NCI-H1417 treated with DMSO at 0.1 percent for 48 hours (cell line): ENCODE measurements at regions not wholly inside any gene's neighbourhood (a gene's known extent, or its start where the extent isn't known, plus 50 kb on each side); places are given as distances from the start of the nearest gene placed in this dataset.
A peak's percentile ranks its signal among the peaks of the same experiment; 100 is the strongest.

Experiments used
- DNase-seq: peaks from one replicate; lab custom pipeline; 2025; lab: John Stamatoyannopoulos, UW

GRCh38 chr6:150651808-150652470 lies 52.3 kb downstream of the PLEKHG1 start:
- no peak for DNase-seq

GRCh38 chr6:150652848-150653613 lies 53.3 kb downstream of the PLEKHG1 start:
- DNase-seq, result no peak

DNA sequence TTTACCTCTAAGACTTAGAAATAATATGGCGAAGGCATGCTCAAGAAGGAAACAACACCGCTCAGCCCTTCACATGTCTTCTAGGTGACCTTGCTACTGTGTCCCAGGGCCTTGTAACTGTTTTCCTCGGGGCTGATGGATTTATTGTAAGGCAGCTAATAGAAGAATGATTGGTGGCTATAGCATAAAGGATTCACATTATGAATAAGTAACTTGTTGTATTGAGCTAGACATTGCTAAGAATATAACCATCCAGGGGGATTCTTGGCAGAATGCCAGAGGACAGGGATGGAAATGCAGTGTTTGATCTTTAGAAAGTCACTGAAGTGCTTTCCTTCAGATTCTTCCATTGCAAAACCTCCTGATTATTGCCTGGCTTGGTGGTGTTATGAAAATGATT lies 54.9 kb downstream of the PLEKHG1 start:
- DNase-seq, result no peak

GRCh38 chr6:150656156-150656555 lies 56.5 kb downstream of the PLEKHG1 start:
- no peak for DNase-seq

DNA sequence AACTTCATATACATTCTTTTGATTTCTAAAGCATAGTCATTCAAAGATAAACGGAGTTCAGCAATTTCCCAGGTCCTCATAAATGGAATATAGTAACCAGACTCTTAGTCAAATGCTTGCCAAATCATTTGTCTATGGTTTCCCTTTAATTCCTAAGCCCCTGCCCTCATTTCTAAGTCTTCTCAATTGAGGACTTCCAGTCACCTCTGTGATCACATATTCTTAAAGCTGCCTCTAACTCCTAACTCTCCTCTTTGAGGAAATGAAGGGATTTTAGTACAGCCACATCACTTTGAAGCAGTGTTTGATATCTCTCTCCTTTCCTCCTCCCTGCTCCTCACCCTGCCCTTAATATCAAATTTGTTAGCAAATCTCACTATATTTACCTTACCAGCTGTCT lies 58.7 kb downstream of the PLEKHG1 start:
- no peak for DNase-seq

DNA sequence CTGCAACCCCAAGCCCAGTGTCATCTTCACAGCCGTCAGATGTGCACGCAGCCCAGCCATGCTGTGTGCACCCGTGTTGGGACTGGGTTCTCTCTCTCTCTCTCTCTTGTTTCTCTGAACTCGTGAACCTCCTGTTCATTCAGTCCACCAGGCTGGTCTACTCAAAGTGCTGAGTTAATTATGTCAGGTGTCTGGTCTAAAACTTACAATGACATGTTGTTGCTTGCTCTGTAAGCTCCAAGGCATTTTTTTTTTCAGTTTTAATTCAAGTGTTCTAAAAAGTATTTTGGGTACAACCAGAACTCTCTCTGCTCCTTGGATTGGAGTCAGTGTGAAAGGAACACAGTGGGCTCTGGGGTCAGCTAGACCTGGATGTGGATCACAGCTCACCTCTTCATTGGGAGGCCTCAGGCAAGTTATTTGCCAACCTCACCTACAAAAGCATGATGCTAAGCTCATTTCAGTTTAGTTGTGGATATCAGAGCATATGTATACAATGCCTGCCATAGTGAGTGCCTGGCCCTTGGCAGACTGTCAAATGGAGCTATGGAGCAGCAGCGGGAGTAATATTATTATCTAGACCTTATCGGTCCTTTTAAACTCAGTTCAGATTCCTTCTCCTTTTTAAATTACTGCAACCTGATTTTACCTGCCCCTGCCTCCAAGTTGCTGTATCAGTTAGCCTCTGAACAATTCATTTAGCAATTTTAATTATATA lies 59.5 kb downstream of the PLEKHG1 start:
- DNase-seq, result no peak

- no peak for DNase-seq
These were observed 61.7 kb downstream of the PLEKHG1 start for GRCh38 chr6:150661216-150662007.

- DNase-seq, result no peak
These were observed 63.1 kb downstream of the PLEKHG1 start for GRCh38 chr6:150662814-150663213.

DNA sequence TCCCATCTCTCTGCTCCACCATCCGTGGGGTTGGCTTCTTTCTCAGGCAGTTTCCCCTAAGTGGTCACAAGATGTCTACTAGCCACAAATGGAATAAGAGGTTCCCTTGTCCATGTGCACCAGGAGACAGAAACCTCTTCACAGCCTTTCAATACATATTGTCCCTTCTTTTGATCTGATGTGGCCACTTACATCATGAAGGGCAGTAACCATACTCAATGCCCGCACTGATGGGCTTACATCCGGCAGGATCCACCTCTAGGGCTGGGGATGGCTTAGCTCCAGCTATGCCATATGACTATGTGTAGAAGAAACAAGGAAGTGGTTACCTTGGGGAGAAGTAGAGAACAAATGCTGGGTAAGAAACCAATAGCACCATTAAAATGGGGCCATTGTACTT lies 64.4 kb downstream of the PLEKHG1 start:
- DNase-seq, result no peak

DNA sequence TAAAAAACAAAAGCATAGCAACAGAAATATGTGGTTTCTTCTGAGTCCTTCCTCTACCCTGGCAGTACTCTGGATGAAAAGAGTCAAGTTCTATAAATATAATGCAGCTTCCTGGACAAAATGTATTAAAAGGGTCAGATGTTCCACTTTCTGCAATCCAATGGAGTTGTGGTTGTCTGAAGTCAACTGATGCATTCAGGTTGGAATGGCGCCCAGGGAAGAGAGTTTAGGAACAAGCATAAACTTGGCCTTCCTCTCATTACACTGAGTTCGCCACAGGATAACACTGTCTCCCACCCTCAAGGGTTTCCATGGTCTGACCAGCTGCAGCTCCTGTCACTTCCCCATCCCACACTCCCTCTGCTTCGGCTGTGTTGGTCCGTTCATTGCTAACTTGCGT lies 66.4 kb downstream of the PLEKHG1 start:
- DNase-seq, result no peak

DNA sequence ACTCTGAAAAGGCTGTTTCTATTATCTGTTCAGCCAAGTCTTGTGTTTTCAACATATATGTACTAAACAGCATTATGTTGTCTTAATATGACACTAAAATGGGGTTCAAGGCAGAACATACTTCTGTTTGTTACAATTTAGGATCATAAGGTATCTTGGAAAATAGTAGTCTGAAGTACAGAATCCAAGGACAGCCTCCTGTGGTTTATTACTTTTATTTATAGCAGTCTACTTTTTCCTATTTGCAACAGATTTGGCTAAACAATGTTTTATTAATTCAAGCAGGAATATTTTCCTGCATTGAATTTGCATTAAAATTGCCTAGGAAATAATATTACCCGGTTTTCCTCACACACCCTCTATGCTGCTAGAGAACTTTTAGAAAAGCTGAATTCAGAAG lies 67.7 kb downstream of the PLEKHG1 start:
- DNase-seq, result no peak

GRCh38 chr6:150667977-150668716 lies 68.5 kb downstream of the PLEKHG1 start:
- DNase-seq, result peak; percentile 34

DNA sequence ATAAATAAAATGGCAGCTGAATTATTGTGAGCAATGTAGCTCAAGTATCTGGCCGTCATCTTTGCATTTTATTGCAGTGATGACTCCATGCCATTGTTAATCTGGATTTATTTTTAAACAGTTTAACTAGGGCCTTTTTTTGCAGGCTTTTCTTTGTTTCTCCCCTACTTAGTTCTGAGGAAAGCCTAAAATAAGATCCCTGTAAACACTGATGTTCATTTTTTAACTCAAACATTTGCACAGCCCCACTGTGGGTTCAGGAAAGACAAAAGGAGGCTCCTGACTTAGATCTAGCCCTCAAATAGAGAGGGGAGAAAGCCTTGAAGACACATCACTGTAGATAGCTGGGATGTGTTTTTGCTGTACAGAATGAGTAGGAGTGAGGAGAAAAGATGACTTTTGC lies 69.2 kb downstream of the PLEKHG1 start:
- DNase-seq, result no peak

- no peak for DNase-seq
These were observed 70.6 kb downstream of the PLEKHG1 start for GRCh38 chr6:150670311-150670710.

GRCh38 chr6:150672800-150673199 lies 73.1 kb downstream of the PLEKHG1 start:
- DNase-seq, result no peak

- DNase-seq, result no peak
These were observed 74.1 kb downstream of the PLEKHG1 start for GRCh38 chr6:150673720-150674346.

GRCh38 chr6:150676344-150676743 lies 76.7 kb downstream of the PLEKHG1 start:
- no peak for DNase-seq

DNA sequence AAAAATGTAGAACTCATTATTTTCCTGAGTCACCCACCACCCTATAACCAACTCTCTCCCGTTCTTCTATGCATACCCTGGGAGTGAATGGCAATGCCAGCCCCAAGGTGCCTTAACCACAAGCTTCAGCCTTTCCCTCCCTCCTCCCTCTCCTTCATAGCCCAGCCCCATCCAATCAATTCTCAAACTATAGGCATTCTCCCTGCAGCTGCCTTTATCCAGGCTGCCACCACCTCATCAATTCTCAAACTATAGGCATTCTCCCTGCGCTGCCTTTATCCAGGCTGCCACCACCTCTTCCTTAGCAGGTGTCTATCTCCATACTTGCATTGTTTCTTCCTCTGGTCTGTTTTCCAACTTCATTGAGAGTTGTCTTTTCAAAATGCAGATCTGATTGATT lies 77.1 kb downstream of the PLEKHG1 start:
- DNase-seq, result no peak

DNA sequence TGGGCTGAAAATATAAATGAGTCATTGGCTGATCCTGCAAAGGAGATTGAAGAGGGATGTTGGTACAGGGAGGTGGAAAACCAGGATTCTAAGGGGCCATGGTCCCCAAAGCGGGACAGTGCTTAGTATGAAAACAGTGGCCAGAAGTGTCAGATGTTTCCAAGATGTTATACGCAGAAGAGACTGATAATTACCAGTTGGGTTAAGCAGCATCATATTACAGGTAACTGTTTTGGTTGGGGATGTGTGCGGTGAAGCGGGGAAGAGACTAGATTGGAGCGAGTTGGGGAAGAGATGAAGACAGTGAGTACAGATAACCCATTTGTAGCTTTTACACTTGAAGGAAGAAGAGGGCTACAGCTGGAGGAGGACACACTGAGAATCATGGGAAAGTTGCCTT lies 80.8 kb downstream of the PLEKHG1 start:
- DNase-seq, result no peak

- DNase-seq, result no peak
These were observed 82.1 kb downstream of the PLEKHG1 start for GRCh38 chr6:150681578-150682395.
